D721Med (cell line): ENCODE measurements at regions not wholly inside any gene's neighbourhood (a gene's known extent, or its start where the extent isn't known, plus 50 kb on each side); places are given as distances from the start of the nearest gene placed in this dataset.
A peak's percentile ranks its signal among the peaks of the same experiment; 100 is the strongest.

Experiments
- DNase-seq: peaks from one replicate; pipeline ENCODE4 v3.0.0; 2011; ENCODE audit warnings: low spot score; ENCODE audit not compliant: insufficient read length
- FAIRE-seq: peaks from 2 replicates; lab custom pipeline; 2011; peaks lifted over from hg19 to GRCh38; lab: Jason Lieb, UNC
- CTCF ChIP-seq: IDR thresholded peaks from 2 replicates; pipeline ENCODE4 v1.5.1; 2012; ENCODE audit warnings: mild to moderate bottlenecking, control low read depth; ENCODE audit not compliant: insufficient read depth; ENCODE audit errors: missing control alignments

GRCh38 chrX:125108921-125109320 lies 210.8 kb upstream of the TEX13C start:
- no peak for TF ChIP-seq CTCF
- FAIRE-seq = no peak
- DNase-seq = no peak

GRCh38 chrX:125131164-125131563 lies 188.5 kb upstream of the TEX13C start:
- FAIRE-seq (no peak), DNase-seq (no peak)
- TF ChIP-seq CTCF = peak; percentile 46

- FAIRE-seq = no peak
- DNase-seq = no peak
- TF ChIP-seq CTCF = peak; percentile 27
Observed at GRCh38 chrX:125132274-125132673, 187.4 kb upstream of the TEX13C start.

GRCh38 chrX:125137521-125137920 lies 182.2 kb upstream of the TEX13C start:
- TF ChIP-seq CTCF = no peak
- FAIRE-seq (no peak), DNase-seq (no peak)

GRCh38 chrX:125150231-125150630 lies 169.4 kb upstream of the TEX13C start:
- DNase-seq (no peak), FAIRE-seq (no peak)
- no peak for TF ChIP-seq CTCF

GRCh38 chrX:125151146-125151545 lies 168.5 kb upstream of the TEX13C start:
- DNase-seq = no peak
- TF ChIP-seq CTCF = no peak
- no peak for FAIRE-seq

- FAIRE-seq = no peak
- DNase-seq = no peak
- TF ChIP-seq CTCF = no peak
Observed at GRCh38 chrX:125152011-125152410, 167.7 kb upstream of the TEX13C start.
